Central memory CD8-positive, alpha-beta T cell (primary cell): ENCODE measurements at regions not wholly inside any gene's neighbourhood (a gene's known extent, or its start where the extent isn't known, plus 50 kb on each side); places are given as distances from the start of the nearest gene placed in this dataset.

Experiments used
- ATAC-seq: fragments of 150-1000 bp; cut with Tn5 transposase; replicated peaks from 2 replicates; pipeline ENCODE4 v1.10.0; 2022; ENCODE audit warnings: mild to moderate bottlenecking, moderate FRiP score, moderate number of reproducible peaks; ENCODE audit not compliant: poor library complexity, severe bottlenecking; ENCODE audit errors: extremely low read depth
- DNase-seq, 2 donors: peaks; one replicate each; pipeline ENCODE4 v3.0.0; 2021; ENCODE audit warnings: low spot score in 2 of 2
- H3K27ac Mint-ChIP-seq: one replicate; pipeline ENCODE4 v1.8.0; 2022; ENCODE audit warnings: low read depth, mild to moderate bottlenecking, moderate library complexity, mixed read lengths
- H3K27me3 Mint-ChIP-seq: one replicate; pipeline ENCODE4 v1.8.0; 2022; ENCODE audit warnings: mixed read lengths
- H3K36me3 Mint-ChIP-seq: one replicate; pipeline ENCODE4 v1.8.0; 2022; ENCODE audit warnings: mild to moderate bottlenecking, moderate library complexity, mixed read lengths; ENCODE audit not compliant: insufficient read depth
- H3K4me1 Mint-ChIP-seq: one replicate; pipeline ENCODE4 v1.8.0; 2022; ENCODE audit warnings: mixed read lengths
- H3K4me3 Mint-ChIP-seq: one replicate; pipeline ENCODE4 v1.8.0; 2022; ENCODE audit warnings: mild to moderate bottlenecking, moderate library complexity, mixed read lengths
- H3K9me3 Mint-ChIP-seq: one replicate; pipeline ENCODE4 v1.8.0; 2022; ENCODE audit warnings: mixed read lengths

DNA sequence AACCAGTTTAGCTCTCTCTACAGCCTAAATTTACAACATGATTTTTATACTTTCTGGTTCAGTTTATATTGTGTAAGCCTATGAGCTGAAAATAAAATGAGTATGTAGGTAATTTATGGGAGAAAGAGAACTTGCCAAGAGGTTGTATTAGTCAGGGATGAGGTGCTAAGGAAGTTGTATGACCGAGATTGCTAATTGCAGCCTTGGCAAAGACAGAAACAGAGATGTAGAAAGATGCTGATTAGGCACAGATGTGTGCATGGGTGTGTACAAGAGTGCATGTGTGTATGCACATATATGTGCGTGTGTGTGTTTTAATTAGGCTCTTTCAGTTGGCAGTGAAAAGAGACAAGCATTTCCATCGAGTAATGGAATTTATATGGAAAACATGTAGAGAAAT is 213.9 kb downstream of the FBXO15 start:
- H3K27me3 Mint-ChIP-seq, result no peaks in the 10 kb centered on the region
- H3K27ac Mint-ChIP-seq, result no peak overlapping the region
- DNase-seq, result no peak
- no peaks in the 10 kb centered on the region for H3K4me1 Mint-ChIP-seq
- H3K9me3 Mint-ChIP-seq, result no peaks in the 10 kb centered on the region
- H3K4me3 Mint-ChIP-seq, result no peak overlapping the region
- H3K36me3 Mint-ChIP-seq, result peaks cover 2% of the 10 kb centered on the region
- no peak for ATAC-seq

- Mint-ChIP-seq H3K27me3 (no peaks in the 10 kb centered on the region), H3K4me3 (no peak overlapping the region), H3K4me1 (no peaks in the 10 kb centered on the region), H3K27ac (no peak overlapping the region), H3K9me3 (no peaks in the 10 kb centered on the region), H3K36me3 (no peaks in the 10 kb centered on the region)
- ATAC-seq (no peak), DNase-seq (no peak)
Measured at GRCh38 chr18:73932976-73933375, 214.7 kb downstream of the FBXO15 start.

DNA sequence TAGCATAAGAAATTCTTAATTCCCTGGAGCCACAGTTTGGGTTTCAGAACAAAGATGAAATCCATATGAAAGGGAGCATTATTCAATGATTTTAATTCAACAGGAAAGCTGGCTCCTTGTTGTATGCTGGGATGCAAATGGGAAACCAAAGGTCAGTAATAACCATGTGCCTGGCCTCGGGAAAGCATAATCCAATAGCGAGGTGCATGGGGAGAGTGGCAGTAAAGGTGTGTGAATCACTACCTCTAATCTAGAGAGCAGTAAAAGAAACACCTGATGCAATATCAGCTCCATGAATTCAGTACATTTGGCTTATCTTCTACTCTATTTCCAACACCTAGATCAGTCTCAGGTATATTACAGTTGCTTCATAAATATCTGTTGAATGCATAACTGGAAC is 220.1 kb downstream of the FBXO15 start:
- no peak overlapping the region for H3K27ac Mint-ChIP-seq
- ATAC-seq (no peak), DNase-seq (no peak)
- no peaks in the 10 kb centered on the region for H3K9me3 Mint-ChIP-seq
- H3K4me1 Mint-ChIP-seq, result no peaks in the 10 kb centered on the region
- peaks cover under 1% of the 10 kb centered on the region for H3K27me3 Mint-ChIP-seq
- H3K36me3 Mint-ChIP-seq, result no peaks in the 10 kb centered on the region
- no peak overlapping the region for H3K4me3 Mint-ChIP-seq

GRCh38 chr18:73924836-73925235 is 222.8 kb downstream of the FBXO15 start:
- Mint-ChIP-seq H3K27ac (no peak overlapping the region), H3K27me3 (peaks cover 14% of the 10 kb centered on the region), H3K4me1 (no peaks in the 10 kb centered on the region), H3K4me3 (no peak overlapping the region), H3K36me3 (no peaks in the 10 kb centered on the region), H3K9me3 (no peaks in the 10 kb centered on the region)
- DNase-seq, result no peak
- no peak for ATAC-seq

DNA sequence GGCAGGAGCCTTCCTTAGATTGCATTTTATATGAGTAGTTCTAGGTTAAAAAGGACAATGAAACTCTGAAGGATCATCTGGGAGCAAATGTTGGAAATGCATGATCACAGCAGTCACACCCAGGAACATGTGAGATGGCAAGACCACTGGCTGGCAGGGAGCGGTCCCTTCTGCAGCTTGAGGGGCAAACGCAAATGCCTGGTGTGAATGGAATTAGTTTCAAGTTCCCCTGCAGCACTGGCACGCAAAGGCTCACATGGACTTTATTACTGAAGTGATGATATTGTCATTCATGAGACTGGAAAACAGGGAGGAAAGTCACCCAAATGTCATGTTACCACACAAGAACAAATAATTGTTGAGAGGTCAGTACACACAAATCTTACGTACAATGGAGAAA is 223.3 kb downstream of the FBXO15 start:
- no peaks in the 10 kb centered on the region for H3K9me3 Mint-ChIP-seq
- DNase-seq, result no peak
- H3K36me3 Mint-ChIP-seq, result no peaks in the 10 kb centered on the region
- no peak overlapping the region for H3K27ac Mint-ChIP-seq
- no peak for ATAC-seq
- H3K4me1 Mint-ChIP-seq, result no peaks in the 10 kb centered on the region
- no peak overlapping the region for H3K4me3 Mint-ChIP-seq
- peaks cover 14% of the 10 kb centered on the region for H3K27me3 Mint-ChIP-seq

GRCh38 chr18:73923866-73924265 is 223.8 kb downstream of the FBXO15 start:
- no peaks in the 10 kb centered on the region for H3K36me3 Mint-ChIP-seq
- no peak overlapping the region for H3K4me3 Mint-ChIP-seq
- H3K9me3 Mint-ChIP-seq, result no peaks in the 10 kb centered on the region
- H3K27ac Mint-ChIP-seq, result no peak overlapping the region
- no peak for DNase-seq
- ATAC-seq, result no peak
- H3K27me3 Mint-ChIP-seq, result peaks cover 14% of the 10 kb centered on the region
- H3K4me1 Mint-ChIP-seq, result no peaks in the 10 kb centered on the region

GRCh38 chr18:73920033-73920432 is 227.6 kb downstream of the FBXO15 start:
- Mint-ChIP-seq H3K4me3 (no peak overlapping the region), H3K36me3 (no peaks in the 10 kb centered on the region), H3K9me3 (no peaks in the 10 kb centered on the region), H3K4me1 (no peaks in the 10 kb centered on the region), H3K27ac (no peak overlapping the region), H3K27me3 (peaks cover 14% of the 10 kb centered on the region)
- no peak for ATAC-seq
- no peak for DNase-seq

DNA sequence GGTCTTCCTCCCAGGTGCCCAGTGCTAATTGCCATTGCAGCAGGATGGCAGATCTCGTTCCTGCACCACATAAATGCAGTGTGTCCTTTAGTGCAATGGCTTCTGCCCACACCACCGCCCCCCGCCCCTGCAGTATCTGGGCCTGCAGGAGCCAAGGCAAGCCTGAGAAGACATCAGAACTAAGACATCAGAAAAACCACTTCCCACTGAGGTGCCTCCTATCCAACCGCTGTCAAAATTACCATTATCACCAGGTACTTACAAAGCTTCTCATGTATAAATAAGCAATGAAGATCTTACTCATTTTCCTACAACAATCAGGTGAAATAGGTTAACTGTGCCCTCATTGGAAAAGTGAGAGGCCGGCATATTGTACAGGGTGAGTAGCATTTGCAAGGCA is 228.8 kb downstream of the FBXO15 start:
- peaks cover 2% of the 10 kb centered on the region for H3K9me3 Mint-ChIP-seq
- H3K36me3 Mint-ChIP-seq, result no peaks in the 10 kb centered on the region
- no peak for DNase-seq
- no peak overlapping the region for H3K4me3 Mint-ChIP-seq
- no peaks in the 10 kb centered on the region for H3K4me1 Mint-ChIP-seq
- ATAC-seq, result no peak
- no peak overlapping the region for H3K27ac Mint-ChIP-seq
- H3K27me3 Mint-ChIP-seq, result peaks cover 14% of the 10 kb centered on the region

- ATAC-seq (no peak), DNase-seq (no peak)
- no peak overlapping the region for H3K27ac Mint-ChIP-seq
- no peaks in the 10 kb centered on the region for H3K36me3 Mint-ChIP-seq
- peaks cover 6% of the 10 kb centered on the region for H3K9me3 Mint-ChIP-seq
- peaks cover 9% of the 10 kb centered on the region for H3K27me3 Mint-ChIP-seq
- no peaks in the 10 kb centered on the region for H3K4me1 Mint-ChIP-seq
- H3K4me3 Mint-ChIP-seq, result no peak overlapping the region
Measured at GRCh38 chr18:73917046-73917445, 230.6 kb downstream of the FBXO15 start.

GRCh38 chr18:73913505-73913904 is 234.1 kb downstream of the FBXO15 start:
- ATAC-seq (no peak), DNase-seq (no peak)
- H3K9me3 Mint-ChIP-seq, result peaks cover 6% of the 10 kb centered on the region
- H3K4me1 Mint-ChIP-seq, result no peaks in the 10 kb centered on the region
- H3K27ac Mint-ChIP-seq, result no peak overlapping the region
- no peaks in the 10 kb centered on the region for H3K36me3 Mint-ChIP-seq
- H3K4me3 Mint-ChIP-seq, result no peak overlapping the region
- H3K27me3 Mint-ChIP-seq, result no peaks in the 10 kb centered on the region

- DNase-seq, result no peak
- no peaks in the 10 kb centered on the region for H3K27me3 Mint-ChIP-seq
- H3K27ac Mint-ChIP-seq, result no peak overlapping the region
- no peaks in the 10 kb centered on the region for H3K36me3 Mint-ChIP-seq
- no peak overlapping the region for H3K4me3 Mint-ChIP-seq
- no peaks in the 10 kb centered on the region for H3K9me3 Mint-ChIP-seq
- no peaks in the 10 kb centered on the region for H3K4me1 Mint-ChIP-seq
- no peak for ATAC-seq
Measured at GRCh38 chr18:73908323-73908722, 239.3 kb downstream of the FBXO15 start.

DNA sequence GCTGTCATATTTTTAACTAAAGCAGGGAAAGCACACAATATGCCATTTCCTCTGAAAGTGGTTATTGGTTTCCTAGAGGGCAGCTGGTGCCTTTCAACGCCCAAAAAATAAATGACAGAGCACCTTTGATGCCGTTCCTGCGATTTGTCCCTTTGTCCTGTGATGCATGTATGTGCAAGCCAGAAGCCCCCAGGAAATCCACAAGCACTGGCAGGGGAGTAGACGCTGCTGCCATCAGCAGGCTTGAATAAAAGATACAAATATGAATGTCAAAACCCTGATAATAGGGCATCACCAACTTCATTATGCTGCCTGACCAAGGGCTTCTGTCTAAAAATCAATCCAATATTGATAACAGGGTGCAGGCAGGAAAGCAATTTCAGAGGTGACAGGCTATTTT is 246.1 kb downstream of the FBXO15 start:
- H3K27me3 Mint-ChIP-seq, result no peaks in the 10 kb centered on the region
- DNase-seq, result no peak
- H3K27ac Mint-ChIP-seq, result no peak overlapping the region
- H3K4me3 Mint-ChIP-seq, result no peak overlapping the region
- H3K4me1 Mint-ChIP-seq, result no peaks in the 10 kb centered on the region
- no peak for ATAC-seq
- H3K36me3 Mint-ChIP-seq, result no peaks in the 10 kb centered on the region
- peaks cover 6% of the 10 kb centered on the region for H3K9me3 Mint-ChIP-seq

DNA sequence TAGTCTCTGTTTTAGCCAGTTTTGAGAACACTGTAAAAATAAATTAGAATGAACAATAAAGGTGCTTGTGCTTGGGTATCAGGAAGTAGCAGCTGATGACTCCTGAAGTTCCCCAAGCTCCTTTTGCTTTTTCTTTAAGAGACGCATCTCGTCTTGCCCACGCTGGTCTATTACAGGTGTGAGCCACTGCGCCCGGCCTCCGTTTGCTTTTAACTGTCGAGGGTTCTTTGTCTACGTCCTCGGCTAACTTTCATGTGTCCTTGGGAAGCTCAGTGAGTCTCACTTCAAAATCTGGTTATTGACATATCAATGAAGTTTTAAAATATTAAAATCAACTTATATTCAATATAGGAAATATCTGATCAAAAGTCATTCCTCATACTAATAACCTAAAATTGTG is 246.5 kb downstream of the FBXO15 start:
- Mint-ChIP-seq H3K9me3 (peaks cover 6% of the 10 kb centered on the region), H3K4me3 (no peak overlapping the region), H3K36me3 (no peaks in the 10 kb centered on the region), H3K27ac (no peak overlapping the region), H3K4me1 (no peaks in the 10 kb centered on the region), H3K27me3 (no peaks in the 10 kb centered on the region)
- no peak for ATAC-seq
- DNase-seq, result no peak
